HEK293T (cell line): ENCODE measurements at regions not wholly inside any gene's neighbourhood (a gene's known extent, or its start where the extent isn't known, plus 50 kb on each side); places are given as distances from the start of the nearest gene placed in this dataset.

ENCODE experiments used
- CTCF ChIA-PET: fragments of 350-600 bp; formaldehyde crosslinking; extraction: SDS; loops from one replicate; lab custom pipeline; 2021; ENCODE audit warnings: antibody characterized with exemption, inconsistent platforms; lab: Yijun Ruan, JAX
- POLR2A ChIA-PET: fragments of 350-600 bp; formaldehyde crosslinking; extraction: SDS; loops from one replicate; lab custom pipeline; 2020; ENCODE audit warnings: antibody characterized with exemption, inconsistent platforms; lab: Yijun Ruan, JAX
- DNase-seq: peaks from one replicate; pipeline ENCODE4 v3.0.0; 2012; ENCODE audit warnings: mixed read lengths; ENCODE audit errors: extremely low spot score
- ARNT ChIP-seq: fragments of 450-650 bp; IDR thresholded peaks from 2 replicates; pipeline ENCODE4 v1.6.1; 2017; ENCODE audit warnings: mild to moderate bottlenecking
- BHLHE40 ChIP-seq: fragments of 450-650 bp; IDR thresholded peaks from 2 replicates; pipeline ENCODE4 v1.6.1; 2016; ENCODE audit warnings: mild to moderate bottlenecking, moderate library complexity, borderline replicate concordance
- CTBP1 ChIP-seq: fragments of 450-650 bp; IDR thresholded peaks from 2 replicates; pipeline ENCODE4 v1.6.1; 2016; ENCODE audit warnings: borderline replicate concordance
- ELF4 ChIP-seq: fragments of 450-650 bp; IDR thresholded peaks from 2 replicates; pipeline ENCODE4 v1.6.1; 2017; ENCODE audit warnings: antibody characterized with exemption
- FOXA1 ChIP-seq: fragments of 450-650 bp; IDR thresholded peaks from 2 replicates; pipeline ENCODE4 v1.6.1; 2016; ENCODE audit warnings: mild to moderate bottlenecking
- FOXK2 ChIP-seq: fragments of 450-650 bp; IDR thresholded peaks from 2 replicates; pipeline ENCODE4 v1.6.1; 2016; ENCODE audit warnings: mild to moderate bottlenecking
- FOXM1 ChIP-seq: fragments of 450-650 bp; IDR thresholded peaks from 2 replicates; pipeline ENCODE4 v1.6.1; 2017; ENCODE audit warnings: mild to moderate bottlenecking, borderline replicate concordance
- HDGF ChIP-seq: fragments of 450-650 bp; IDR thresholded peaks from 2 replicates; pipeline ENCODE4 v1.6.1; 2017; ENCODE audit warnings: antibody characterized with exemption, borderline replicate concordance
- L3MBTL2 ChIP-seq: fragments of 450-650 bp; conservative IDR thresholded peaks from 2 replicates; pipeline ENCODE4 v1.6.1; 2016; ENCODE audit warnings: mild to moderate bottlenecking
- LEF1 ChIP-seq: fragments of 450-650 bp; IDR thresholded peaks from 2 replicates; pipeline ENCODE4 v1.6.1; 2017; ENCODE audit warnings: mild to moderate bottlenecking, borderline replicate concordance
- NFRKB ChIP-seq: fragments of 450-650 bp; IDR thresholded peaks from 2 replicates; pipeline ENCODE4 v1.6.1; 2016; ENCODE audit warnings: mild to moderate bottlenecking, moderate library complexity
- SP1 ChIP-seq: fragments of 450-650 bp; IDR thresholded peaks from 2 replicates; pipeline ENCODE4 v1.6.1; 2017
- SUZ12 ChIP-seq: fragments of 450-650 bp; IDR thresholded peaks from 2 replicates; pipeline ENCODE4 v1.6.1; 2016; ENCODE audit warnings: mild to moderate bottlenecking
- TARDBP ChIP-seq: fragments of 450-650 bp; IDR thresholded peaks from 2 replicates; pipeline ENCODE4 v1.6.1; 2016
- ZNF384 ChIP-seq: fragments of 450-650 bp; IDR thresholded peaks from 2 replicates; pipeline ENCODE4 v1.6.1; 2016
- TF ChIP-seq, protein P1 (sequence below): fragments of 450-650 bp; IDR thresholded peaks from 2 replicates; pipeline ENCODE4 v1.6.1; 2016

GRCh38 chr10:117663750-117664149 lies 121.2 kb downstream of the EMX2 start:
- ChIA-PET CTCF (interaction anchor here (1.1 kb wide), 1 partner anchor 12 kb away, joined by 3 read pairs; no protein-coding TSS in a partner anchor), POLR2A (no interaction called here)
- TF ChIP-seq FOXK2 (no peak), L3MBTL2 (no peak), SP1 (no peak), ZNF384 (no peak), BHLHE40 (no peak), CTBP1 (no peak), ARNT (no peak), FOXA1 (no peak), HDGF (no peak), ELF4 (no peak), LEF1 (no peak), NFRKB (no peak), SUZ12 (no peak), FOXM1 (no peak)
- TF ChIP-seq, protein P1, sequence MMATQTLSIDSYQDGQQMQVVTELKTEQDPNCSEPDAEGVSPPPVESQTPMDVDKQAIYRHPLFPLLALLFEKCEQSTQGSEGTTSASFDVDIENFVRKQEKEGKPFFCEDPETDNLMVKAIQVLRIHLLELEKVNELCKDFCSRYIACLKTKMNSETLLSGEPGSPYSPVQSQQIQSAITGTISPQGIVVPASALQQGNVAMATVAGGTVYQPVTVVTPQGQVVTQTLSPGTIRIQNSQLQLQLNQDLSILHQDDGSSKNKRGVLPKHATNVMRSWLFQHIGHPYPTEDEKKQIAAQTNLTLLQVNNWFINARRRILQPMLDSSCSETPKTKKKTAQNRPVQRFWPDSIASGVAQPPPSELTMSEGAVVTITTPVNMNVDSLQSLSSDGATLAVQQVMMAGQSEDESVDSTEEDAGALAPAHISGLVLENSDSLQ: no peak
- no peak for DNase-seq

DNA sequence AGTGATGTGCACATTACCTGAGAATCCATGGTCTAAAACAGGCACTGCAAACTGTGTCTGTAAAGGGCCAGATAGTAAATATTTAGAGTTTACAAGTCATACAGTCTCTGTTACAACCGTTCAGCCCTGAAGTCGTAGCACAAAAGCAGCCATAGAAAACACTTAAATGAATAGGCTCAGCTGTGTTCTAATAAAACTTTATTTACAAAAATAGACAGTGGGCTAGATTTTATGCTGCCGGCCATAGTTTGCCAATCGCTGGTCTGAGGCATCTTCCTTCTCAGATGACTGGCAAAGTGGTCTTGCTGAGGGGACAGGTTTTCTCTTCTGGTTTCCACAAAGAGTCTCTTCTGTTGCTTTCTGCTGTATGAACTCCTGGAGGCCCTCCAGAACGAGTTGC lies 121.7 kb downstream of the EMX2 start:
- POLR2A ChIA-PET: no interaction called here
- no peak for TF ChIP-seq BHLHE40
- no peak for TF ChIP-seq L3MBTL2
- TF ChIP-seq FOXK2: no peak
- no peak for TF ChIP-seq ELF4
- TF ChIP-seq SUZ12: no peak
- no peak for TF ChIP-seq FOXM1
- no peak for TF ChIP-seq LEF1
- TF ChIP-seq, protein P1: no peak
- TF ChIP-seq CTBP1: no peak
- no peak for TF ChIP-seq NFRKB
- no peak for TF ChIP-seq ZNF384
- TF ChIP-seq HDGF: no peak
- CTCF ChIA-PET: no interaction called here
- DNase-seq: no peak

DNA sequence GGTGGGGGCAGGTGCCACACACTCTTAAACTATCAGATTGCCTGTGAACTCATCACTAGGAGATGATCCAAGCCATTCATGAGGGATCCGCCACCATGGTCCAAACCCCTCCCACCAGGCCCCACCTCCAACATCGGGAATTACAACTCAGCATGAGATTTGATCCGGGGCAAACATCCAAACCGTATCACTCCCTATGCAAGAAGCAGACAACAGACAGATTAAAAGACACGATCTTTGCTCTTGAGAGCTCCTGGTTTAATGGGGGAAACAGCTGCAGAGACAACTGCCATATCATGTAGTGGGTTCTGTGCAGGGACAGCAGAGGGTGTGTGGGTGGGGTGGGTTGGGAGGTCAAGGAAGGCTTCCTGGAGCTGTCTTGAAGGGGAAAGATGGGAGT lies 123.6 kb downstream of the EMX2 start:
- CTCF ChIA-PET: no interaction called here
- POLR2A ChIA-PET: no interaction called here
- TF ChIP-seq ARNT: no peak
- no peak for TF ChIP-seq BHLHE40
- no peak for TF ChIP-seq FOXM1
- TF ChIP-seq SP1: no peak
- TF ChIP-seq HDGF: no peak
- TF ChIP-seq SUZ12: no peak
- no peak for TF ChIP-seq ZNF384
- TF ChIP-seq FOXA1: no peak
- TF ChIP-seq FOXK2: no peak
- TF ChIP-seq CTBP1: no peak
- TF ChIP-seq LEF1: no peak
- DNase-seq: no peak

DNA sequence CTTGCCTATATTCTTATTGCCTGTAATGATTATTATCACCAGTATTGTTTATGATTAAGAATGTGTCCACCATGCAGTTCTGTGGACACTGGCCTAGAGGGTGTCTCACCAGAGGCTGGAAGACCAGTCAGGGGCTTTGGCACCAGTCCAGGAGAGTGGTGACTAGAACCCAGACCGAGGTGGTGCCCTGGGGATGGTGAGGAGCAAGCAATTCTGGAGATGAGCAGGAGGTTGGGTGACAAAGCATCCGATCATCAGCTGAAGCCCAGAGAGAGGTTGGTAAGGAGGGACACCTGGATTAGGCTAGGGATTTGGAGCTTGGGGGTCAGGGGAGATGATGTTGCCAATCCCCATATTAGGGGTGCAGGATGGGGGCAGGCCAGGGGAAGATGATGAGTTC lies 124.4 kb downstream of the EMX2 start:
- TF ChIP-seq ZNF384 (no peak), FOXA1 (no peak), L3MBTL2 (no peak), FOXK2 (no peak), SUZ12 (no peak), ARNT (no peak), FOXM1 (no peak), NFRKB (no peak), SP1 (no peak), BHLHE40 (no peak), TARDBP (no peak), ELF4 (no peak), HDGF (no peak), LEF1 (no peak)
- TF ChIP-seq, protein P1: no peak
- ChIA-PET CTCF (no interaction called here), POLR2A (interaction anchor here (0.8 kb wide), 1 partner anchor 125 kb away, joined by 3 read pairs; no protein-coding TSS in a partner anchor)

GRCh38 chr10:117667831-117668230 lies 125.3 kb downstream of the EMX2 start:
- TF ChIP-seq CTBP1: no peak
- TF ChIP-seq ZNF384: no peak
- TF ChIP-seq, protein P1: no peak
- TF ChIP-seq L3MBTL2: no peak
- CTCF ChIA-PET: no interaction called here
- no peak for DNase-seq
- POLR2A ChIA-PET: no interaction called here

More for the DNA sequence above, 124.4 kb downstream of the EMX2 start:
- DNase-seq: no peak
